GM19328 (cell line): ENCODE measurements at regions not wholly inside any gene's neighbourhood (a gene's known extent, or its start where the extent isn't known, plus 50 kb on each side); places are given as distances from the start of the nearest gene placed in this dataset.

Experiments used
- ATAC-seq: cut with Tn5 transposase; IDR thresholded peaks from one replicate; pipeline ENCODE4 v1.9.1; 2021; ENCODE audit warnings: mild to moderate bottlenecking, moderate library complexity; ENCODE audit not compliant: unreplicated experiment

GRCh38 chr12:4108803-4109345, 164.7 kb upstream of the CCND2 start:
- no peak for ATAC-seq

GRCh38 chr12:4107911-4108697, 165.5 kb upstream of the CCND2 start:
- ATAC-seq = no peak

- peak; percentile 82 for ATAC-seq
Observed at GRCh38 chr12:4107436-4107878, 166.1 kb upstream of the CCND2 start.

GRCh38 chr12:4106621-4107020, 166.9 kb upstream of the CCND2 start:
- ATAC-seq = no peak

- ATAC-seq = no peak
Observed at GRCh38 chr12:4104722-4105244, 168.8 kb upstream of the CCND2 start.

- ATAC-seq = no peak
Observed at GRCh38 chr12:4099276-4099675, 174.3 kb upstream of the CCND2 start.

GRCh38 chr12:4091016-4091743, 182.4 kb upstream of the CCND2 start:
- no peak for ATAC-seq

- ATAC-seq = no peak
Observed at GRCh38 chr12:4089956-4090355, 183.6 kb upstream of the CCND2 start.

GRCh38 chr12:4089121-4089606, 184.4 kb upstream of the CCND2 start:
- ATAC-seq = no peak

- no peak for ATAC-seq
Observed at GRCh38 chr12:4088451-4088850, 185.1 kb upstream of the CCND2 start.

- ATAC-seq = no peak
Observed at GRCh38 chr12:4086481-4086880, 187.1 kb upstream of the CCND2 start.

GRCh38 chr12:4084573-4084972, 189.0 kb upstream of the CCND2 start:
- ATAC-seq = no peak

GRCh38 chr12:4082809-4083403, 190.7 kb upstream of the CCND2 start:
- no peak for ATAC-seq

- no peak for ATAC-seq
Observed at GRCh38 chr12:4080213-4080612, 193.3 kb upstream of the CCND2 start.

- ATAC-seq = no peak
Observed at GRCh38 chr12:4074129-4074528, 199.4 kb upstream of the CCND2 start.

- ATAC-seq = no peak
Observed at GRCh38 chr12:4069670-4070010, 196.4 kb upstream of the PARP11 start.

- no peak for ATAC-seq
Observed at GRCh38 chr12:4068981-4069669, 195.9 kb upstream of the PARP11 start.

- no peak for ATAC-seq
Observed at GRCh38 chr12:4064008-4064407, 190.8 kb upstream of the PARP11 start.

GRCh38 chr12:4059898-4060568, 186.8 kb upstream of the PARP11 start:
- ATAC-seq = no peak
